ENCODE measurements at regions not wholly inside any gene's neighbourhood (a gene's known extent, or its start where the extent isn't known, plus 50 kb on each side); places are given as distances from the start of the nearest gene placed in this dataset.

DNA sequence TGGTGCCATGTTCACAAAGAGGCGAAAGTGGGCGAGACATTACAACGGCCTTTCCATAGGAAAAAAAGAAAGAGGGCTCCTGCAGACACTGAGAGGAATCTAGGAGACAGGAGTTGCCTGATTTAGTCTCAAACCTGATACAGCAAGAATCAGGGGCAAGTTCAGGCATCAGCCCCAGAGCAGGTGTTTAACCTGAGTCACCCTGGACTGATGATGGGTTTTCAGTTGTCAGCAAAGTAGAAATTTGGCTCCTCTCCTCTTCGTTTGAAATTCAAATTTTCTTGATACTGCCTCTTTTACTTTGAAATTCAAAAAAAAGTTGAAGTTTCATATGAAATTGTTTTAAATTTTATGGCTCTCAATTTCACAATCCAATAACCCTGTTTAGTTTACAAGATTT is 189.5 kb downstream of the ABCC12 start:
- TF ChIP-seq CTCF (IDR thresholded peaks at IDR 0.05) (no peak), ZFX (IDR thresholded peaks at IDR 0.05; ENCODE audit: borderline replicate concordance) (no peak)

Data from 22Rv1 (cell line).